ENCODE measurements at regions not wholly inside any gene's neighbourhood (a gene's known extent, or its start where the extent isn't known, plus 50 kb on each side); places are given as distances from the start of the nearest gene placed in this dataset.

GRCh38 chr16:5633845-5634440 lies 536.3 kb upstream of the EEF2KMT start:
- H3K9me3 Mint-ChIP-seq: no peaks in the 10 kb centered on the region
- no peaks in the 10 kb centered on the region for H3K27me3 ChIP-seq (ENCODE audit: insufficient read depth)

GRCh38 chr16:5622234-5622884 lies 524.8 kb upstream of the EEF2KMT start:
- H3K4me2 ChIP-seq: no peak overlapping the region
- Mint-ChIP-seq H3K4me1 (peaks cover under 1% of the 10 kb centered on the region), H3K9me3 (0 out of 3 replicates have a peak, but pooled peaks cover 5% of the 10 kb centered on the region), H3K36me3 (ENCODE audit: low read depth) (no peaks in the 10 kb centered on the region; the same call in 2 of the 3 replicates), H3K27me3 (ENCODE audit: insufficient read depth, low read depth, poor library complexity) (peaks cover 5% of the 10 kb centered on the region), H3K27ac (no peak overlapping the region), H3K4me3 (no peak overlapping the region)
- no peaks in the 10 kb centered on the region for H3K9me2 ChIP-seq (ENCODE audit: insufficient read depth)
- ATAC-seq: no peak
- no peaks in the 10 kb centered on the region for H3K79me2 ChIP-seq (replicated peaks; ENCODE audit: insufficient read depth)
- H3F3A ChIP-seq (replicated peaks; ENCODE audit: low read depth): no peaks in the 10 kb centered on the region
- no peak overlapping the region for H2AFZ ChIP-seq
- no peaks in the 10 kb centered on the region for H4K20me1 ChIP-seq (replicated peaks; ENCODE audit: insufficient read depth)
- H3K27ac ChIP-seq (ENCODE audit: low read depth): no peak overlapping the region
- no peak for DNase-seq (ENCODE audit: low spot score)
- H3K27me3 ChIP-seq (ENCODE audit: insufficient read depth): no peaks in the 10 kb centered on the region
- no peak overlapping the region for H3K4me3 ChIP-seq
- H3K36me3 ChIP-seq (ENCODE audit: insufficient read depth): no peaks in the 10 kb centered on the region
- no peaks in the 10 kb centered on the region for H3K4me1 ChIP-seq (ENCODE audit: insufficient read depth)
- TF ChIP-seq ETS1 (IDR thresholded peaks at IDR 0.05) (no peak), ZNF462 (CRISPR knock-in tag; IDR thresholded peaks at IDR 0.05) (no peak)

More at GRCh38 chr16:5633845-5634440, 536.3 kb upstream of the EEF2KMT start:
- H3K79me2 ChIP-seq (replicated peaks; ENCODE audit: insufficient read depth): no peaks in the 10 kb centered on the region
- no peak overlapping the region for H3K4me3 Mint-ChIP-seq
- H3K4me2 ChIP-seq: no peak overlapping the region
- H3K27ac Mint-ChIP-seq: no peak overlapping the region
- H3F3A ChIP-seq (replicated peaks; ENCODE audit: low read depth): no peaks in the 10 kb centered on the region
- no peak overlapping the region for H3K27ac ChIP-seq (ENCODE audit: low read depth)
- peaks cover 5% of the 10 kb centered on the region for H3K27me3 Mint-ChIP-seq (ENCODE audit: insufficient read depth, low read depth, poor library complexity)
- no peaks in the 10 kb centered on the region for H3K9me2 ChIP-seq (ENCODE audit: insufficient read depth)
- no peaks in the 10 kb centered on the region for H3K36me3 Mint-ChIP-seq (ENCODE audit: low read depth)
- no peak overlapping the region for H3K4me3 ChIP-seq
- TF ChIP-seq ZNF331 (CRISPR knock-in tag; IDR thresholded peaks at IDR 0.05; ENCODE audit: low read depth): no peak
- TF ChIP-seq JUNB (IDR thresholded peaks at IDR 0.05; ENCODE audit: unreplicated experiment): no peak
- TF ChIP-seq ETS1 (IDR thresholded peaks at IDR 0.05): no peak
- TF ChIP-seq CTCF (conservative IDR thresholded peaks at IDR 0.05; ENCODE audit: low read depth in 2 of 2): peak; percentile 72 to 73
- TF ChIP-seq NANOG (IDR thresholded peaks at IDR 0.05; ENCODE audit: borderline replicate concordance): no peak
- peak; percentile 55 for TF ChIP-seq CREB1 (CRISPR knock-in tag; IDR thresholded peaks at IDR 0.05; ENCODE audit: low read depth)
- H3K4me1 Mint-ChIP-seq: peaks cover 8% of the 10 kb centered on the region
- H4K20me1 ChIP-seq (replicated peaks; ENCODE audit: insufficient read depth): no peaks in the 10 kb centered on the region
- ATAC-seq: peak; percentile 64
- H3K4me1 ChIP-seq (ENCODE audit: insufficient read depth): peaks cover 7% of the 10 kb centered on the region; the same call in 1 of the 2 replicates
- peak; percentile 80 for DNase-seq (ENCODE audit: low spot score)
- H3K36me3 ChIP-seq (ENCODE audit: insufficient read depth): no peaks in the 10 kb centered on the region
- no peak overlapping the region for H2AFZ ChIP-seq
